ENCODE measurements at regions not wholly inside any gene's neighbourhood (a gene's known extent, or its start where the extent isn't known, plus 50 kb on each side); places are given as distances from the start of the nearest gene placed in this dataset.
"Not testable (repeated sequence)": the region's sequence is repeated elsewhere in the genome, so short reads cannot be mapped to it uniquely, and the experiment has no call there.

GRCh38 chr13:102522251-102522650, 74.5 kb upstream of the TPP2 start:
- not testable (repeated sequence) for TF ChIP-seq CTCF, POLR2A, POLR2AphosphoS5 (IDR thresholded peaks at IDR 0.05)

Measured in breast epithelium (tissue), 3 donors.